ENCODE measurements at regions not wholly inside any gene's neighbourhood (a gene's known extent, or its start where the extent isn't known, plus 50 kb on each side); places are given as distances from the start of the nearest gene placed in this dataset.

- Histone ChIP-seq H3K27ac (ENCODE audit: extremely low read depth, low read depth, low read length) (no peak overlapping the region), H3K27me3 (ENCODE audit: control insufficient read depth in 2 of 2, insufficient read depth in 2 of 2, low read length in 2 of 2) (no peaks in the 10 kb centered on the region), H3K36me3 (ENCODE audit: control insufficient read depth, insufficient read depth, low read length) (no peaks in the 10 kb centered on the region), H3K4me2 (ENCODE audit: insufficient read depth, low read length) (no peak overlapping the region), H3K9ac (ENCODE audit: insufficient read depth in 1 of 2, low read depth in 2 of 2, low read length in 2 of 2) (no peak overlapping the region), H3K4me1 (replicated peaks in 1 of 2; ENCODE audit: control insufficient read depth in 2 of 2, insufficient read depth in 2 of 2, low read length in 2 of 2) (no peaks in the 10 kb centered on the region), H3K9me3 (replicated peaks; ENCODE audit: control insufficient read depth, insufficient read depth, low read depth, low read length) (no peaks in the 10 kb centered on the region), H3K4me3 (no peak overlapping the region), H2AFZ (ENCODE audit: low read depth, low read length) (peak overlapping the region; percentile 49; the same call in 1 of the 2 replicates), H3K9me1 (ENCODE audit: control insufficient read depth, insufficient read depth, low read length) (no peaks in the 10 kb centered on the region), H3K79me2 (ENCODE audit: control insufficient read depth, insufficient read depth, low read length) (no peaks in the 10 kb centered on the region), H4K20me1 (replicated peaks; ENCODE audit: control insufficient read depth, insufficient read depth, low read length) (no peaks in the 10 kb centered on the region)
- 17% methylated on average over 3 of the region's 3 CpGs for WGBS (ENCODE audit: insufficient coverage, low coverage, missing lambda C conversion rate)
- FAIRE-seq, result no peak
- TF ChIP-seq CREB3 (tag; conservative IDR thresholded peaks at IDR 0.05; ENCODE audit: low read depth), result no peak
- no peak for TF ChIP-seq ILF3 (IDR thresholded peaks at IDR 0.05; ENCODE audit: borderline replicate concordance)
- no peak for TF ChIP-seq TRIM28 (IDR thresholded peaks at IDR 0.05)
- TF ChIP-seq PCBP1 (IDR thresholded peaks at IDR 0.05; ENCODE audit: low read depth, low read length, poor library complexity, severe bottlenecking), result no peak
- no peak for TF ChIP-seq NR2F6 (CRISPR knock-in tag; IDR thresholded peaks at IDR 0.05)
- TF ChIP-seq KDM4B (IDR thresholded peaks at IDR 0.05; ENCODE audit: borderline replicate concordance in 2 of 2, low read depth in 1 of 2), result no peak
- no peak for TF ChIP-seq CTBP1 (IDR thresholded peaks at IDR 0.05; ENCODE audit: borderline replicate concordance)
- no peak for TF ChIP-seq SETDB1 (IDR thresholded peaks at IDR 0.05; ENCODE audit: low read length)
- TF ChIP-seq ZBTB11 (CRISPR knock-in tag; IDR thresholded peaks at IDR 0.05), result no peak
- TF ChIP-seq PBX2 (CRISPR knock-in tag; IDR thresholded peaks at IDR 0.05; ENCODE audit: low read depth), result no peak
- TF ChIP-seq PBX2 (tag; conservative IDR thresholded peaks at IDR 0.05; ENCODE audit: low read depth), result no peak
- TF ChIP-seq ZNF707 (CRISPR knock-in tag; conservative IDR thresholded peaks at IDR 0.05), result no peak
- BruUV-seq (replicated peaks), result no TSS peak
- intact Hi-C loops (cut with micrococcal nuclease), result no loop called here
- ATAC-seq, result no peak
- DNase-seq (ENCODE audit: extremely low read depth in 1 of 4, low spot score in 3 of 4), result no peak
- in situ Hi-C loops (cut with MboI), result no loop called here
- POLR2A ChIA-PET, result no interaction called here
- CTCF ChIA-PET (ENCODE audit: low intra/inter-chr PET ratio), result no interaction called here
These were observed 1223.0 kb upstream of the ADGRB3 start for GRCh38 chr6:67412035-67412434.

Data from K562 (cell line).